ENCODE measurements at regions not wholly inside any gene's neighbourhood (a gene's known extent, or its start where the extent isn't known, plus 50 kb on each side); places are given as distances from the start of the nearest gene placed in this dataset.

- ATAC-seq = no peak
- intact Hi-C loops (cut with DNase I) = no loop called here
- 54% methylated on average over 5 of the region's 5 CpGs for WGBS (ENCODE audit: insufficient coverage, low coverage, low lambda C conversion rate, missing lambda C conversion rate)
Measured at GRCh38 chr4:45331802-45332201, 605.4 kb upstream of the GNPDA2 start.

GRCh38 chr4:45327544-45327943 is 601.2 kb upstream of the GNPDA2 start:
- Histone ChIP-seq H3K4me1 (no peaks in the 10 kb centered on the region), H3K27ac (no peak overlapping the region), H3K4me3 (no peak overlapping the region), H3K27me3 (no peaks in the 10 kb centered on the region), H3K9me3 (no peaks in the 10 kb centered on the region), H3K36me3 (no peaks in the 10 kb centered on the region)
- ATAC-seq (no peak), DNase-seq (no peak)
- intact Hi-C loops (cut with DNase I) = no loop called here
- TF ChIP-seq POLR2A (IDR thresholded peaks at IDR 0.05) (no peak), CTCF (IDR thresholded peaks at IDR 0.05) (no peak)

More at GRCh38 chr4:45331802-45332201, 605.4 kb upstream of the GNPDA2 start:
- no peak for TF ChIP-seq CTCF (IDR thresholded peaks at IDR 0.05)
- no peak for TF ChIP-seq POLR2A (IDR thresholded peaks at IDR 0.05)
- H3K4me1 ChIP-seq = no peaks in the 10 kb centered on the region
- no peaks in the 10 kb centered on the region for H3K36me3 ChIP-seq
- no peaks in the 10 kb centered on the region for H3K9me3 ChIP-seq
- DNase-seq = no peak
- no peak overlapping the region for H3K4me3 ChIP-seq
- no peak overlapping the region for H3K27ac ChIP-seq
- H3K27me3 ChIP-seq = no peaks in the 10 kb centered on the region

GRCh38 chr4:45324455-45325417 is 598.4 kb upstream of the GNPDA2 start:
- TF ChIP-seq POLR2A (IDR thresholded peaks at IDR 0.05) (no peak), CTCF (IDR thresholded peaks at IDR 0.05) (no peak)
- WGBS (ENCODE audit: insufficient coverage, low coverage, low lambda C conversion rate, missing lambda C conversion rate) = 46% methylated on average over 6 of the region's 6 CpGs
- ATAC-seq (no peak), DNase-seq (no peak)
- Histone ChIP-seq H3K9me3 (no peaks in the 10 kb centered on the region), H3K4me1 (no peaks in the 10 kb centered on the region), H3K27ac (no peak overlapping the region), H3K4me3 (no peak overlapping the region), H3K27me3 (no peaks in the 10 kb centered on the region), H3K36me3 (no peaks in the 10 kb centered on the region)
- intact Hi-C loops (cut with DNase I) = no loop called here

GRCh38 chr4:45323453-45324058 is 597.2 kb upstream of the GNPDA2 start:
- no peak overlapping the region for H3K27ac ChIP-seq
- no peaks in the 10 kb centered on the region for H3K4me1 ChIP-seq
- H3K36me3 ChIP-seq = no peaks in the 10 kb centered on the region
- H3K9me3 ChIP-seq = no peaks in the 10 kb centered on the region
- no peaks in the 10 kb centered on the region for H3K27me3 ChIP-seq
- TF ChIP-seq POLR2A (IDR thresholded peaks at IDR 0.05) (no peak), CTCF (IDR thresholded peaks at IDR 0.05) (no peak)
- DNase-seq = no peak
- H3K4me3 ChIP-seq = no peak overlapping the region
- 41% methylated on average over 2 of the region's 2 CpGs for WGBS (ENCODE audit: insufficient coverage, low coverage, low lambda C conversion rate, missing lambda C conversion rate)
- no peak for ATAC-seq
- intact Hi-C loops (cut with DNase I) = no loop called here

Measured in right lobe of liver (tissue), 6 donors.